NT2/D1 (cell line): ENCODE measurements at regions not wholly inside any gene's neighbourhood (a gene's known extent, or its start where the extent isn't known, plus 50 kb on each side); places are given as distances from the start of the nearest gene placed in this dataset.

Experiments used
- SUZ12 ChIP-seq: IDR thresholded peaks from 2 replicates; pipeline ENCODE4 v1.6.1; 2011; ENCODE audit not compliant: insufficient read length, insufficient read depth; ENCODE audit errors: extremely low read depth
- YY1 ChIP-seq: IDR thresholded peaks from 2 replicates; pipeline ENCODE4 v1.6.1; 2011; ENCODE audit not compliant: insufficient read length, insufficient read depth
- ZNF274 ChIP-seq: IDR thresholded peaks from 2 replicates; pipeline ENCODE4 v1.6.1; 2011; ENCODE audit warnings: mild to moderate bottlenecking, low read depth, low read length

DNA sequence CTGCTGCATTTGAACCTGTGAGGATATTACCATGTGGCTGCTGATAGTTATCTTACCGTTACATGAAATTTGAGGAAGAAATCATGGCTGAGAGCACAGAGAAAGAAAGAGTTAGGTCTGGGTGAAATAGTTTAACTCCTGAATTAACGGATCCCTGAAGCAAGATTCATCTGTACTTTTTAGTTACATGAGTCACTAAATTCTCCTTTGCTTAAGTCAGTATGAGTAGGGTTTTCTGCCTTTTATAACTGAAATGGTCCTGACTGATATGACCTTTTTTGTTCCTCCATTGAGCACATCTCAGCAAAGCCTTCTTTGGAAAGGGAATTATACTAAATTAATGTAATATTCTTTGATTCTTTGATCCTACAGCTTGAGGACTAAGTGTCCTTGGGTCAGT, 333.3 kb upstream of the ZFP64 start:
- no peak for TF ChIP-seq YY1
- TF ChIP-seq SUZ12: no peak
- no peak for TF ChIP-seq ZNF274
